GM18519 (cell line): ENCODE measurements at regions not wholly inside any gene's neighbourhood (a gene's known extent, or its start where the extent isn't known, plus 50 kb on each side); places are given as distances from the start of the nearest gene placed in this dataset.
"Not testable (repeated sequence)": the region's sequence is repeated elsewhere in the genome, so short reads cannot be mapped to it uniquely, and the experiment has no call there.

Source experiments
- ATAC-seq: cut with Tn5 transposase; IDR thresholded peaks from one replicate; pipeline ENCODE4 v1.9.1; 2021; ENCODE audit warnings: mild to moderate bottlenecking, moderate library complexity; ENCODE audit not compliant: unreplicated experiment, low FRiP score

- not testable (repeated sequence) for ATAC-seq
These were observed 208.2 kb upstream of the NEBL start for GRCh38 chr10:21105331-21105730.

GRCh38 chr10:21100871-21101514 is 203.9 kb upstream of the NEBL start:
- ATAC-seq: no peak

DNA sequence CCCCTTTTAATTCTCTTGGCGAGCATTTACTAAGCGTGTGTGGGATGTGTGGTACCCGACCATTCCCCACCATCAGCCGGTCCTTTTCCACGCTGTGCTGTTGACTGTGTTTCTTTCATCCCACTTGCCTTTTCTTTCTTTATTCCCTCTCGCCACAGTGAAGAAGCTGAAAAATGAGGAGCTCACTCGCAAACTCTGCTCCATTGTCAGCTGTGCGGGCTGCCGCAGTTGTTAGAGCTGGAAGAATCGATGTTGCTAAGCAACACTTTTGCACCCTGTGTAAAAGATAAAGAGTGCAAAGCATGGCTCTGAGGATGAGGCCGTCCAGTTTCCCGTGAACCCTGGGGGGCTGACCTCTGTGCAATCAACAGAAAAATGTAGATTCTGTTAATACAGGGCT is 203.1 kb upstream of the NEBL start:
- no peak for ATAC-seq

DNA sequence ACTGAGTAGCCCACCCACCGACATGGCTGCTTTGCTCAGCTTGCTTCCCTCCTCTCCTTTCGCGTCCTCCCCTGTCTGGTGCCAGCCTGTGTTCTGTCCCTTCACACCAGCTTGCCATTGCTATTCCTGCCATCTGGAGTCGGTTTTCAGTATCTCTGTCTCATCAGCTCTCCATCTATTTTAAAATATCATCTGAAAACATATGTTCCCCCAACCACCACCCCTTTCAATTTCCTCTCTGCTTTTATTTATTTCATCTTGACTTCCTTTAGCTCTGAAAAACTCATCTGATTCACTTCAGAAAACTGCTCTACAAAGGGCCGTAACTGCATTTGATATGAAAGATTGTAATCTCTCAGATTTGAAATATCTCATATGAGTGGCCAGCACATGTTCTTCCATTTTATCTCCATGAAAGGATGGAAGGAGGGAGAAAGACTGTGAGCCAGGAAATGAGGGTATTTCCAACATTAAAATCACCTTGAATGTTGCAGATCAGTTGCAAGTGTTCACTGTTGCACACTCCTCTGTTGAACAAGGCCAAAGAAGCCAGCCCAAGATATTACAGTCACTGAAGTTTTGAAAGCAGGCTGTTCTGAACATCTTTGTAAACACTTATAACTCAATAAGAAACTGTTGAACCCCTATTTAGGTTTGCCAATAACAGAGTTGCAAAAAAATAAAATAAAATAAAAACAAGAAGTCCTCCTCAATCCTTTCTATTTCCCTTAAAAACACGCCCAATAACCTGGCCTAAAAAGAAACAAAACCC is 202.4 kb upstream of the NEBL start:
- ATAC-seq: no peak

DNA sequence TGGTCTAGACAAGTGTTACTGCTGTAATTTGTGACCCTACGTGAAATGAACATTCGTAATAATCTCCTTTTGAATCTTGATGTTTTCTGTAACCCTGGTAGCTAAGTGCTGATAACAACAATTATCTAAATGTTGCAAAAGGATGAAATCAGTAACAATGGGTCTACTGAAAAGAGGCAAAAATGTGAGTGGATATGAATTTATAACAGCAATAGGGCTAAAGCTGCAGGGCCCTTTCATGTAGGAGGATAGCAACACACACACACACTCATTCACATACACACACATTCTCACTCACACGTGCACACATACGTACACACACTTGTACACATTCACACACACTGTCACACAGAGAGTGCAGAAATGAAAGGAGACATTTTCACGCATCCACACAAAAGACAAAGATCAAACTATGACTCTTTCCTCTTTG is 200.8 kb upstream of the NEBL start:
- no peak for ATAC-seq

DNA sequence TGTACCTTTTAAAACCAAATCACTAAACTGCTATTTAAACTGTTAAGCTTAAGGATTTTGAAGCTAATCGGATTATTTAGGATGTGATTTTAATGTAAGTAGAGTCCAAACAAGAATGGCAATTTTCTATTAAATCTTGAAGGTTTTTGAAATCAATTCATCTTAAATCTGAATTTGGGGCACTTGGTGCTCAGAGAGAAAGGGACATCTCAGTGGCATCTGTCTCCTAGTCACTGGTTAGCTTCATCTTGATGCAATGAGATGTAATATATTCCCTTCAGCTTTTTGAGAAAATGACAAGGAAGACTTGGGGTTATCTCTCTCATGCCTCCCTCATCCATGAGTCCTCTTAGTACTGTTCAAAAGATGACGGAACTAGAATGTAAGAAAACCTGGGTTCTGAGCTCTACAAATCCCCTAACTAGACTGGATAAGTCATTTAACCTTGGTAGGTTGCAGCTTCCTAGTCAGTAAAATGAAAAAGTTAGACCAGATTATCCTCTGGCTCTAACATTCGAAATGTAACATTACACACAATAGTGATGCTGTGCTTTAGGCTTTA is 198.5 kb upstream of the NEBL start:
- no peak for ATAC-seq

- ATAC-seq: no peak
These were observed 198.0 kb upstream of the NEBL start for GRCh38 chr10:21095073-21095472.

DNA sequence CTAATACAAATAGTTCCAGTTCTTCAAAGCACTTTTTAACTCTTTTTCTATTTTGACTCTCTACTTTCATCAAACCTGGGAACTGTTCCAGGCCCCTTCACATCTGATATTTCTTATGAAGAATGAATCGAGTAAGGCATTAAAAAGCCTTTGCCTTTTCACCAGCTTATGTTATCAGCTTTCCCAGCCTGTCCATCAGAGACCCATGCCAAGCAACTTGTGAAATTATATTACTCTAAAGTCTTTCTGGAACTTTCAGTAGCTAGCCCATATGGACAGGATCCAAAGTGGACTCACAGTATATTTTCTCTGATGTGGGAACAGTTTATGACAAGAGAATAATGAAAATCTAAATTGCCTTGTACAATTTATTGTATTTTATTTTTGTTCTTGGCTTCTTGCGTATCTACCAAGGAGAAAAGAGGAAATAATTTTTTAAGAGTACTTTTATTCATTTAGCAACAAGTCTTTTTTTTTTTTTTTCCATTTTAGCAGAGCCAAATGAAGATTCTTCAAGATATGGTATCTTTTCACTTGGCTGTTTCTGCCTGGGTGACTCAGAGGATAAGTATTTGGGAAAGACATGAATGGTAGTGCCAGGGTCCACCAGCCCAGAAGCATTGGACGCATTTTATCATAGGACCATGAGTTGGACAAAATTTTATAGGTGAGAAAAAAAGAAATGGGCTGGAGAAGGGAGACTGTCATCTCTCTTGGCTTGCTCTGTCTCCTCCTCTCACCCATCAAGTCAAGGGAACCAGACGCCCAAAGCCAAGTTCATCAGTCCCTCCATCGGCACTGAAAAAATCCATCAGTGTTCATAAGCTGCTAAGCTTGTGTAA is 195.8 kb upstream of the NEBL start:
- no peak for ATAC-seq

DNA sequence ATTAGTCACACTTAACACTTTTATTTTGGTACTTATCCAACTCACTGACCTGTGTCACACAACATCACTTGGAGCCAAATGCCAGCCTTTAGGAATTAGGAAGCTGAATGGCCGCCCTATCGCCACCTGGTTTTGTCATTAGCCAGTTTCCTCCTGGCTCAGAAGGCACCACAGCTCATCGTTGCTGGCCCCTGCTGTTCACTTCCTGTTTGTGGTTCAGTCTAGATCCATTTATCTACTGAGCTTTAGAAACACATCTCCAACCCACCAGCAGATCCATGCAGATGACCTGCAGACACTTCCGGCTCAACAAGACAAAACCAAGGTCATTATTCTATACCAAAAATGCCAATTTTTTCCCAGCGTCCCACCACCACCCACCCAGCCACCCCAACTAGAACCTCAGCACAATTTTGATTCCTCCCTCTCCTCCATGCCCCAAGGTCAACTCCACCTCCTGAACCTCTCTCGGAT is 193.5 kb upstream of the NEBL start:
- no peak for ATAC-seq

- ATAC-seq: no peak
These were observed 190.4 kb upstream of the NEBL start for GRCh38 chr10:21087476-21087875.

DNA sequence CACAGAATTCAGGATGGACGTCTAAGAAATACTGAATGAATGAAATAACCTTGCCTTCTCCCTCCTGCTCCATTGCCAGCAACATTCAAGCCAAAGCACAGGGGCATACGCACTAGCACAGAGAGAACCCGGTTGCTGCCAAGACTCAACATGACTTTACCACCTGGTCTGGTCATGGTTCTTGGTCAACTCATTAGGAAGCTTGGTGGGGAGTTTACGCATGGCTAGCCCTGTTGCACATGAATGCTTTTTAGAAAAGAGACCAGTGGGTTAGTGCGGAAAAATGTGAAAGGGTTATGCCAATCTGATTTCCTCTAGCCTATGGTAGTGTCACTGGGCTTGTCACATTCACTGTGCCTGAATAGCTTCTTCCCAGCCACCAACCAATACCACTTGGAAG is 187.6 kb upstream of the NEBL start:
- no peak for ATAC-seq

GRCh38 chr10:21083861-21084260 is 186.8 kb upstream of the NEBL start:
- no peak for ATAC-seq

GRCh38 chr10:21082206-21082605 is 185.1 kb upstream of the NEBL start:
- ATAC-seq: no peak

DNA sequence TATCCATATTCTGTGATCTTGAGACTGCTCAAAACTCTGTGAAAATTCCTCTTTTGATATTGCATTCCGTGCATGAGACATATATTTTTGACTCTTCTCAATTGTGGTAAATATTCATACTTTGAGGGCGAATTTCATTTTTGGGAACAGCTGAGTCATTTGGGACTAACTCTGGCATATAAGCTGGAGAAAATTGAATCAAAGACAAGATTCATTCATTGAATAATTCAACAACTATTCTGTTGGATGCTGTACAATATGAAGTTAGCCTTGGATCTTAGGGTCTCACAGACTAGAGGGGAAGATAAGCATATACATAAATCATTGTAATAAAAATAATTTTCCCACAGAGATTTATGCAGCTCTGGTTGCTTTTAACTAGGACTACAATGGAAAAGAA is 183.2 kb upstream of the NEBL start:
- ATAC-seq: no peak

DNA sequence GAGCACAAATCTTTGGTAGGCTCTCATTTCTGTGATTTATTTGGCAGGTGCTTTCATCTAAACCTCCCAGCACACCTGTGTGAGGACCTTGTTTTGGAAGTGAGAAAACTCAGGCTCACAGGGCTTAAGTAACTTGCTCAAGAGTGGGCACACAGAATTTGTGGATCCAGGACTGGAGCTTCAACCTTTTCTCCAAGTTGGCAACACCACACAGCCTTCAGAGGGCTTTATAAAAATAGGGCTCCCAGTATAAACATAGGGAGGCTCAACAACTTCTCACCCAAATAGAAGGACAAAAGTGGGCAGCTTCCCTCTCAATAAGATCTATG is 182.2 kb upstream of the NEBL start:
- no peak for ATAC-seq

DNA sequence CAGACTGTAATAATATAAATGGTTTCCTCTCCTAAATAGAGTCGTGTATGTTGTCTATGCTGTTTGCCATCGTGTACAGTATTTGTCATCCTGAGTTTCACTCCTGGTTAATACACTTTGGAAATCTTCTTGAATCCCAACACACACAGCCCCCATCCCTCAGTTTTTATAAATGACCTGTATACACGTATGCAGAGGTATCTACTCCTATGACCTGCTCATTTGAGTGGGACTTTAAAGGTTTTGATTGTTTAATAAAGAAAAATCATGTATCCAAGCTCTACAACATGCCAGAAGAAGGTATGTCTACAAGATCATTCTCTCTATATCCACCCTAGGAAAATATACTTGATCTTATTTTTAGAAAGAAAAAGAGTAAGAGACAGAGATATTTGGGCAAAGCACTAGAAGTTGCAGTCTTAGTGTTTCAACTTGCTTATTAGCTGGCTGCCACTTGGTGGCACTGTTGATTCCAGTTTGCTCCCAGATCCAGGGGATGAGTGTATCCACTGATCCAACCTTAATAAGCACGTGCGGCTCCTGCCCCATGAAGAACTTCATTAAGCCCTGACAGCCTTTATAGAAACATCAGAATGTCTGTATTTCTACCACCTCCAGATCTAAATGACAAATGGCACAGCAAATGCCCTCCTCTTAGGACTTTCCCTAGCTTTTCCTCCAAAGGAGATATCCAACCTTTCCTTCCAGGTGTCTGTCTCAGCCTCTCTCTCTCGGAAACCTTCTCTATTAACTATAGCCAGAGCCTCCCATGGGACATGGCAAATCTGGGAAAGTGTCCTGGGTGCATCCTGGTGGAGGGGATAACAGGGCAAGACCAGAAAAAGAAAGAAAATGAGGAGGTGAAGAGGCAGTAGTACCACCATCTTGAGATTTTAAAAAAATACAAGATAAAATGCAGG is 181.6 kb upstream of the NEBL start:
- peak; percentile 62 for ATAC-seq

DNA sequence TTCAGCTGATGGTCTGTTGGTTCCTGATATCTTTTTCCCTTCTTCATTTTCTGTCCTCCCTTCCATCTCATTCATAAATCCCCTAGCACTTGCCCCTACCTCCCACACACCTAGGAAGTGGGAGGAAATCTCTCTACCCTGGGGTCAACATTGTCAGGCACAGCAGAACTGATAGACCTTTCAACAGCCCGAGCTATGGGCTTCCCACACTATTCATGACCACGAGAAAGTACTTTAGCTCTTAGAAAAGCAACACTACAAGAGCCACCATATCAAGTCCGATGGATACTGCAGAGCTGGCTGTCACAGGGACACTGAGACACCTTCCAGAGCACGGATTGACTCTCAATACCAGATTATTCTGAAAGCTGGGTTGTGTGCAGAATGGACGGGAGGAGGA is 180.6 kb upstream of the NEBL start:
- ATAC-seq: no peak

DNA sequence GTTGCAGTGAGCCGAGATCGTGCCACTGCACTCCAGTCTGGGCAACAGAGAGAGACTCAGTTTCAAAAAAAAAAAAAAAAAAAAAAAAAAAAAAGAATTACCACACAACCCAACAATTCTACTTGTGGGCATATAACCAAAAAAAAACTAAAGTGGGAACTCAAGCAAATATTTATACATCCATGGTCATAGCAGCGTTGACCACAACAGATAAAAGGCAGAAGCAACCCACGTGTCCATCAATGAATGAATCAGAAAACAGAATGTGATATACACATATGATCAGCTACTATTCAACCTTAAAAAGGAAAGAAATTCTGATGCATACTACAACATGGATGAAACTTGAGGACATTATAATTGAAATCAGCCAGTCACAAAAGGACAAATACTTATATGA is 179.3 kb upstream of the NEBL start:
- no peak for ATAC-seq

DNA sequence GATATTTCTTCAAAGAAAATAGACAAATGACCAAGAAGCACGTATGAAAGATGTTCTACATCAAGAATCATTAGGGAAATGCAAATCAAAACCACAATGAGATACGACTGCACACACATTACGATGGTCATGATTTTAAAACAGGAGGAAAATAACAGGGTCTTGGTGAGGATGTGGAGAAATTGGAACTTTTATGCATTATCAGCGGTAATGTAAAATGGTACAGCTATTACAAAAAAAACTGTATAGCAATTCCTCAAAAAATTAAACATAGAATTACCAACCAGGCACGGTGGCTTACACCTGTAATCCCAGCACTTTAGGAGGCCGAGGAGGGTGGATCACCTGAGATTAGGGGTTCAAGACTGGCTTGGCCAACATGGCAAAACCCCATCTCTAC is 178.8 kb upstream of the NEBL start:
- ATAC-seq: no peak
